Nephron progenitor cell (in vitro differentiated cells): ENCODE measurements at regions not wholly inside any gene's neighbourhood (a gene's known extent, or its start where the extent isn't known, plus 50 kb on each side); places are given as distances from the start of the nearest gene placed in this dataset.

Experiments
- DNase-seq: peaks from one replicate; pipeline ENCODE4 v3.0.0; 2021
- H3K27ac Mint-ChIP-seq: 2 replicates; pipeline ENCODE4 v1.8.0; 2021; ENCODE audit warnings: mild to moderate bottlenecking, moderate library complexity, mixed read lengths
- H3K27me3 Mint-ChIP-seq: 2 replicates; pipeline ENCODE4 v1.8.0; 2021; ENCODE audit warnings: mild to moderate bottlenecking, low read depth, mixed read lengths; ENCODE audit not compliant: poor library complexity
- H3K36me3 Mint-ChIP-seq: 2 replicates; pipeline ENCODE4 v1.8.0; 2021; ENCODE audit warnings: low read depth, mixed read lengths
- H3K4me1 Mint-ChIP-seq: 2 replicates; pipeline ENCODE4 v1.8.0; 2021; ENCODE audit warnings: mixed read lengths
- H3K4me3 Mint-ChIP-seq: 2 replicates; pipeline ENCODE4 v1.8.0; 2021; ENCODE audit warnings: mild to moderate bottlenecking, moderate library complexity, mixed read lengths
- H3K9me3 Mint-ChIP-seq: 2 replicates; pipeline ENCODE4 v1.8.0; 2021; ENCODE audit warnings: mild to moderate bottlenecking, moderate library complexity, mixed read lengths
- CTCF ChIP-seq: fragments of 200-600 bp; sonication (generic); IDR thresholded peaks from 2 replicates; pipeline ENCODE4 v1.5.0; 2021; ENCODE audit warnings: antibody characterized with exemption

GRCh38 chr12:77352946-77353345, 287.6 kb upstream of the E2F7 start:
- DNase-seq: no peak
- Mint-ChIP-seq H3K4me3 (no peak overlapping the region), H3K9me3 (no peaks in the 10 kb centered on the region), H3K36me3 (no peaks in the 10 kb centered on the region), H3K4me1 (peaks cover 4% of the 10 kb centered on the region), H3K27ac (no peak overlapping the region), H3K27me3 (peaks cover 6% of the 10 kb centered on the region)
- no peak for TF ChIP-seq CTCF

GRCh38 chr12:77351860-77352259, 286.5 kb upstream of the E2F7 start:
- no peak for TF ChIP-seq CTCF
- H3K27ac Mint-ChIP-seq: no peak overlapping the region
- DNase-seq: no peak

GRCh38 chr12:77349689-77350370, 284.5 kb upstream of the E2F7 start:
- DNase-seq: no peak
- no peak overlapping the region for H3K4me3 Mint-ChIP-seq
- H3K27ac Mint-ChIP-seq: no peak overlapping the region
- H3K4me1 Mint-ChIP-seq: peaks cover 4% of the 10 kb centered on the region
- H3K36me3 Mint-ChIP-seq: no peaks in the 10 kb centered on the region
- H3K27me3 Mint-ChIP-seq: peaks cover 6% of the 10 kb centered on the region
- TF ChIP-seq CTCF: no peak
- no peaks in the 10 kb centered on the region for H3K9me3 Mint-ChIP-seq

More at GRCh38 chr12:77351860-77352259, 286.5 kb upstream of the E2F7 start:
- peaks cover 4% of the 10 kb centered on the region for H3K4me1 Mint-ChIP-seq
- no peak overlapping the region for H3K4me3 Mint-ChIP-seq
- no peaks in the 10 kb centered on the region for H3K9me3 Mint-ChIP-seq
- H3K36me3 Mint-ChIP-seq: no peaks in the 10 kb centered on the region
- peaks cover 3% of the 10 kb centered on the region for H3K27me3 Mint-ChIP-seq

- peaks cover 12% of the 10 kb centered on the region for H3K4me1 Mint-ChIP-seq
These were observed 281.6 kb upstream of the E2F7 start for GRCh38 chr12:77347017-77347416.

GRCh38 chr12:77345336-77345735, 280.0 kb upstream of the E2F7 start:
- Mint-ChIP-seq H3K27me3 (peaks cover 6% of the 10 kb centered on the region), H3K4me1 (peaks cover 12% of the 10 kb centered on the region), H3K36me3 (no peaks in the 10 kb centered on the region), H3K27ac (no peak overlapping the region), H3K9me3 (no peaks in the 10 kb centered on the region), H3K4me3 (no peak overlapping the region)
- TF ChIP-seq CTCF: no peak
- DNase-seq: no peak

More at GRCh38 chr12:77347017-77347416, 281.6 kb upstream of the E2F7 start:
- DNase-seq: no peak
- Mint-ChIP-seq H3K4me3 (no peak overlapping the region), H3K27ac (no peak overlapping the region), H3K36me3 (no peaks in the 10 kb centered on the region), H3K9me3 (no peaks in the 10 kb centered on the region), H3K27me3 (peaks cover 6% of the 10 kb centered on the region)
- TF ChIP-seq CTCF: no peak

GRCh38 chr12:77344651-77345050, 279.3 kb upstream of the E2F7 start:
- Mint-ChIP-seq H3K9me3 (no peaks in the 10 kb centered on the region), H3K4me3 (no peak overlapping the region), H3K4me1 (peaks cover 9% of the 10 kb centered on the region), H3K36me3 (no peaks in the 10 kb centered on the region), H3K27ac (no peak overlapping the region), H3K27me3 (peaks cover 3% of the 10 kb centered on the region)
- no peak for TF ChIP-seq CTCF
- DNase-seq: no peak
